Right forelimb (tissue), 1 donor: ENCODE measurements at regions not wholly inside any gene's neighbourhood (a gene's known extent, or its start where the extent isn't known, plus 50 kb on each side); places are given as distances from the start of the nearest gene placed in this dataset.

ENCODE experiments used
- DNase-seq: peaks from one replicate; pipeline ENCODE4 v3.0.0-alpha.2; 2018

DNA sequence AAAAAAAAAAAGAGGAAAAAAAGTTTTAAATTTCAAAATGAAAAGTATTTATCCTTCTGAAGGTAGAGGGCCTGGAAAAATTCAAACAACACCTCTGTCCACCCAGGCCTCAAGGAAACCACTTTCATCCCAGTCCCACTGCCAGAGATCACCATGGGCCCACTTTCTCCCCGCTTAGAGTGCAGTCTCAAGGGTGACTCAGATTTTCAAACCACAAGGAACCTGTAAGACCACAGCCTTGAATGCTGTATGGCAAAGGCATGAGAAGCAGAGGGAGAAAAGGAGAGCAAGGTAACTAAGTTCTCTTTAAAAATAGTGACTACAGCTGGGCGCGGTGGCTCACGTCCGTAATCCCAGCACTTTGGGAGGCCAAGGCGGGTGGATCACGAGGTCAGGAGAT, 87.9 kb upstream of the PACRGL start:
- DNase-seq, result no peak

DNA sequence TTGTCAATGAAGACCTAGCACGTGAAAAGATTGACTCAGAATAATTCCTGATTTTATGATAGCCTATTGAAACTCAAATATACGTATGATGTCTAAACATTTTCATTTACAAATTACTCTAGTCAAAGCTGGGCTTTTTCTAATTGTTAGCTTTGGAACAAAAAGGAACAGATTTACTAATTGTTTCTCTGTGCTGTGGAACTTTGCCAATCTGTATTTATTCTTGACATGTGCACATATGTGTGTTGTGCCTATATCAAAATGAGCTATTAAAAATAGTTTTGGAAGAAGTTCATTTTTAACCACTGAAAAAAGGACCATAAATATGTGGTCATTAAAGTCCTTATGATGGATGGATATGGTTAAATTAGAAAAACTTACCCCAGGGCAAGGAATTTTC, 85.4 kb upstream of the PACRGL start:
- DNase-seq, result no peak

DNA sequence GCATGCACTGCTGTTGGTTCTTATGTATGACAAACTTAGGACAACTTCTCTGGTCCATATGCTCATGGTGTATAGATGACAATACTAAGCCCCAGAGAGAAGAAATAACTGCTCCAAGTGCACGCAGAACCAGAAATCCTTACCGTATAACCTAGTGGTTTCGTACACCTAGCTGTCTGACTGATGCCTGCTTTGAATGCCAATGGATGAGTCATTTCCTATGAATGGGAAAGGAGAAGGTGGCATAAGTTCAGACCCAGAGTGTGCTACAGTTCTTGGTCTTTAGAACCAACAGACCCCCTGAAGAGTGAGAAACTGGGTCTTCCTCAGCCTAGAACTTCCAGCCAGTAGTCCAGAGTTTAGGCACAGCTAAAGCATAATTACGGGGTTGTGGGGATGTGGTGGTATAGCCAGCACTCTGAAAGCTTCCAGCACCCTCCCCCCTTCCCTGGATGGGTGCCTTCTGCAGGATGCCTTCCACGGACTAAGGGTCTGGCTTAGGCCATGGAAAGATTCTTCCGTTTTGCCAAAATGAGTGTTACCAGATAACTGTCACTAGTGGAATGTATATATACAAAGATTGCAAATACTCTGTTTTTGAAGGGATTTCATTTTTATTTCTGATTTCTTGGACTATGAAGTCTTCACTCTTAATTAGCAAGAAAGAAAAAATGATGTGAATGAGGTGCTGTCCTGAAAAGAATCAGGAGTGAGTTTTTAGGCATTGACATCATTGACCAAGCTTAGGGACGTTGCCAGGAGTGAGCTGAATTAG, 84.6 kb upstream of the PACRGL start:
- no peak for DNase-seq

DNA sequence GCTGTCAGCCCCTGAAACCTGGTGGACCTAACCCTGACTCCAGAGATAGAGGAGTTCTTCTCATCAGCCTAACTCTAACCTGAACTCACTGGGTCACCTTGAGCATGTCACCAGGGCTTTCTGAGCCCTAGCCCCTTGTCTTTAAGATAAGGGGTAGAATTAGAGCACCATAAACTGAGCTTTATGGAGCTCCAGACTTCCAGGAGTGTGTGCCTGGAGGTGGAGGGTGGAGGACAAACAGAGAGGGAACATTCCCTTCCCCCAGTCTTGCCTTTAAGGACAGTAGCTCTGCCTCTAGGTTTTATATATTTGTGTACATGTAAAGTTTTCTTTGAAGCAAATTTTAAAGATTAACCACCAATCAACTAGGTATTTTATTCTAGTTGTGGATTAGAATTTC, 83.9 kb upstream of the PACRGL start:
- DNase-seq, result no peak

DNA sequence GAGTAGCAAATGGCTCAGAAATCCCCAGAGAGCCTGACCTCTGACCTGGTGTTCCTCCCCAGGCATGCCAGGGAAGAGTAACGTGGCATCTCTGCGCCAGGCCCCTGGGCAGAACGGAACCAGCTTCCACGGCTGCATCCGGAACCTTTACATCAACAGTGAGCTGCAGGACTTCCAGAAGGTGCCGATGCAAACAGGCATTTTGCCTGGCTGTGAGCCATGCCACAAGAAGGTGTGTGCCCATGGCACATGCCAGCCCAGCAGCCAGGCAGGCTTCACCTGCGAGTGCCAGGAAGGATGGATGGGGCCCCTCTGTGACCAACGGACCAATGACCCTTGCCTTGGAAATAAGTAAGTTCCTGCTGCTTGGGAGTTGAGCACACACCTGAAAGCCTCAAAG, 83.4 kb upstream of the PACRGL start:
- DNase-seq, result no peak

DNA sequence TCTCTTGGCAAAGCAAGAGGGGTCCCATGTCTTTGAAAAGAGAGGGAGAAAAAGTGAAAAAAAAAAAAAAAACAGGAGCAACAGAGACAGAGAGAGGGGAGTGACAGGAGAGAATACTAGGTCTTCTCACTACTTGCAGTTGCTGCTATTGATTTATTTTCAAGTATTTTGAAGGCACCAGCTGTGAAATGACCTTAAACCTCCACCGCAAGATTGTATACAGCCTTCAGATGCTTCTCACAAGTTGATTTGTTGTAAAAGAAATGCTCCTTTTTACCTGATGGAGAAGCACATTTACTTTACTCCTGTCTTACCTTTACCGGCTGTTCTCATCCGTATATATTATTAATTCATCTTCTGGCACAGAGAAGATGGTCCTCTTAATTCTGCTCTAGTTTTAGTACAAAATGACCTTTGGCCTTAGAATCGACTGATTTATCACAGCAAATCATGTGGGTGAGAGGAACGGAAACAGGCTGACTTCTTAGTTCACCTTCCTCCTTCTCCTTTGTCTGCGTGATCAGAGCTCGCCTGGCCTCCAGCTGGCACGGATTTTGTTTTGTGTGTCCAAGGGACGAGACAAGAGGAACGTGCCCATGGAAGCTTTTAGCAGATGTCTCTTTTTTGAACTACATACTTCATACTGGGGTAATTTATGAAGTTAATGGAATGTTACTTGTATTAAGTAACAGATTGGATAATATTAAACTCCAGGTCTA, 82.4 kb upstream of the PACRGL start:
- DNase-seq, result peak; percentile 56

DNA sequence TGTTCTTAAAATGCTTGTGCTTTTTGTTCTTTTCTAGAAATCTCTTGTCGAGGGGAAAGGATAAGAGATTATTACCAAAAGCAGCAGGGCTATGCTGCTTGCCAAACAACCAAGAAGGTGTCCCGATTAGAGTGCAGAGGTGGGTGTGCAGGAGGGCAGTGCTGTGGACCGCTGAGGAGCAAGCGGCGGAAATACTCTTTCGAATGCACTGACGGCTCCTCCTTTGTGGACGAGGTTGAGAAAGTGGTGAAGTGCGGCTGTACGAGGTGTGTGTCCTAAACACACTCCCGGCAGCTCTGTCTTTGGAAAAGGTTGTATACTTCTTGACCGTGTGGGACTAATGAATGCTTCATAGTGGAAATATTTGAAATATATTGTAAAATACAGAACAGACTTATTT, 81.5 kb upstream of the PACRGL start:
- DNase-seq, result no peak

DNA sequence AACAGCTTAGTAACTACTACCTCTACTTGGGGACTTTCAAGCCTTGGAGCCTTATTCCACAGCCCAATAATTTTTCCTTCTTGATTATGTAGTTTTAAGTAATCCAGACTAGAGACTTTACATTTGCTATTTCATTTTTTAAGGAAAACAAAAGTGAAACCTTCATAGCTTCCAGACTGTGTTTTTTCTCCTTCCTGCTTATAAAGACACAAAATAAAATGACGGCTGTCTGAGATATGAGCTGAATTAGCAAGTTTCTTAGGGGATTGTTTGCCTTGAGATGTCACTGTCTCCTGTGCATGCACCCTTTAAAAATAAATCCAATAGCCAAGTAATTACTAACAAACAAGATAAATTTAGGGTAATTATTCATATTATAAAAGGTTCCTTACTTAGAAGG, 78.8 kb upstream of the PACRGL start:
- no peak for DNase-seq

DNA sequence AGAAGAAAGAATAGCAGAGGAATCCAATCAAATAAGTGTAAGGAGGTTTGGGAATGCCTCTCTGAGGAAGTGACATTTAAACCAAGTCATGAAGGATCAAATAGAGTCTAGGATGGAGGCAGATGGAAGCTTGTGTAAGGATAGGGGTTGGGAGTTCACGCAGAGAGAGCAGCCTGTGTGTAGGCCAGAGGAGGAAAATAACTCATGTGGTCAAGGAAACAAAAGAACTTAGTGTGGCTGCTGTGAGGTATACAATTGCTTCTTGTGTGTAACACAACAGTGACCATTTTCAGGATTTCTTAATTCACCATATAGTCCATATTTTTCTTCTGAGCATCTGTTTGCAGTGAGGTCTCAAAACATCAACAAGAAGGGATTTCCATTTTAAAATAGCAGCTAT, 77.6 kb upstream of the PACRGL start:
- DNase-seq, result no peak

DNA sequence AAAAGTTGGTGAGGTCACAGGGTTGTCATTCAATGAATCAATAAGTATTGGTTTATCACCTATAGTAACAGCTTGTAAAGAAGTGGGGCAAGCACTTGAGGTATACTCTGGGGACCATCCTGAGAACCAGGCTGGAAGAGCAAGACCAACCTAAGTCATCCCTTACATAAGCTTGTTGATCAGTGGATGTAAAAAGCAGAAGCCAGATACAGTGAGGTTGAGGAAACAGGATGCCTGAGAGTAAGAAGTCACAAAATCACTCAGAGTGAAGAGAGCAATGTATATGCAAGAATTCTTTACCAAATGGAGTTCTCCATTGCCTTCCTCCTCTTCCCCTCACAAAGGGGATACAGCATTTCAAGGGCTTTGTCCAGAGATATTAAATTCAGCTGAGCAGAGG, 76.3 kb upstream of the PACRGL start:
- no peak for DNase-seq

DNA sequence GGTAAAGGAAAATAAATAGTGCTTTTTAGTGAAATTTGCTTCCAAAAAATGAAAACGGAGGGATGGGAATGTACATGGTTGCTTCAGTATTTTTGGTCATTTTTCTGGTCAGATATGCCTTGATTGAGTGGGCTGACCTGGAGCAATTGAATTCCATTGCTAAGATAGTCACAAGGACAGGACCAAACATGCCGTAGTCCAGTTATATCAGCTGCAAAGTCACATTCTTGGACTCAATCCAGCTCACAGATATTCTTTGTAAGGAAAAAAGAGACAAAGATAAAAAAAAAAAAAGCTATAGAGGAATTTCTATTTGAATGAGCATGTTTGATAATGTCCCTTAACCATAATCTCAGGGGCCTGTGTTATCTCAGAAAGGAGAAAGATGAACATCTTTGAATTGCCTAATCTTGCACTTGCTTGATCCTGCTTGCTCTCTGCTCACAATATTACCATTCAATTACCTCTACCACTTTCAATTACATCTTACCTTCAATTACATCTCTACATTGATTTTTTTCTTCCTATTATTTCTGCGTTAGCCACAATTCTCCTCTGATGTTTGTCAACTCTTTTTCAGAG, 75.4 kb upstream of the PACRGL start:
- no peak for DNase-seq

DNA sequence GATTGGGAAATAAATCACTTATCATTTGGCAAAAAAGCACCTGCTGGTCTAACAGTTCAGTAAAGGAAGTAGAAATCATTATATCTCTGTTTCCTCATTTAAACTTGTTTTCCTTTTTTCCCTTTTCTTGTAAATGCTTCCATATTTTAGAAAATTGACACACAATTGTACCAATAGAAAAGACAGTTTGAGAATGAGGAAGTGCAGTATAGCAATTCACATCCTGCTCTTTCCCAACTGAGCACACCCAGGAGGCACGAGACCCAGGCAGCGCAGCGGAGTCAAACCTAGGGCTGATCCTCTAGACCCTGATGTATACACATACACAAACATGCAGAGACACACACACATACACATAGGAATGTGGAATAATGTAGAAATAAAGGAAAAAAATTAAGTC, 74.8 kb upstream of the PACRGL start:
- no peak for DNase-seq

DNA sequence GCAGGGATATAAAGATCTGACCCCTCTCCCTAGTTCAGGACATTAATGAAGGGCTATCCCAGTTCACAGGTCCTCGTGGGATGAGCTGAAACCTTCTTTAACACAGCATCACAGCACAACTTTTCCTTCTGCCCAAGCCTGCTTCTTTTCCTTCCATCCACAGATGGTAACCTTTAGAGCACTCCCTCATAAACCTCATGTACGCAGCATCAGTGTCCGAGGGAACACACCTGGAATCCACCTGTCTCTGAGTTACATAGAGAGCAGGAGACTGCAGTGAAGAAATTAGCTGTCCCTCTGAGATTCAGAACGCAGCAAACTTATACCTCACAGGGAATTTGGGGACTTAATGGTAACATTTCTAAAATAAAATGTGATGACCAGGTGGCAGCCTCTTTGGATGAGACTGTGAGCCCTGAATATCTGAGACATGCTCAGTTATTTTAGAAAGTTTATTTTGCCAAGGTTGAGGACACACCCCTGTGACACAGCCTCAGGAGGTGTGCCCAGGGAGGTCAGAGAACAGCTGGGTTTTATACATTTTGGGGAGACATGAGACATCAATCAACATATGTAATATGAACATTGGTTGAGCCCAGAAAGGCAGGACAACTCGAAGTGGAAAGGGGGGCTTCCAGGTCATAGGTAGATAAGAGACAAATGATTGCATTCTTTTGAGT, 73.8 kb upstream of the PACRGL start:
- no peak for DNase-seq

DNA sequence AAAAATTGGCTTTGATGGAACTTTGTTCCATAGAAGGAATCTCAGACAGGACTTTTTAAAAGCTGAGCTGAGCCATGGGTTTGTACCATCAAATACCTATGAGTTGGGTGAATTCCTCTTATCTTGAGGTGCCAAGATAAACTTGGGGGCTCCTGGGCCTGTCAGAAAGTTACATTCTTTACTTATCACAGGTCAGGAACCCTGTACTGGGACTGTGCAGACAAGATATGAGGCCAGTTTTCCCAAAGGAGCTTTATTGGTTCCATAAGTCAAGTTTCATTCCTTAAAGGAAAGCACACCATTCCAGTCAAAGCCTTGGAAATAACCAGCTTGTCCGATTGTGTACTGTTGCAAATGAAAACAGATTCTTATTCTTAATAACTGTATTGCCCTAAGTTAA, 72.4 kb upstream of the PACRGL start:
- DNase-seq, result no peak

DNA sequence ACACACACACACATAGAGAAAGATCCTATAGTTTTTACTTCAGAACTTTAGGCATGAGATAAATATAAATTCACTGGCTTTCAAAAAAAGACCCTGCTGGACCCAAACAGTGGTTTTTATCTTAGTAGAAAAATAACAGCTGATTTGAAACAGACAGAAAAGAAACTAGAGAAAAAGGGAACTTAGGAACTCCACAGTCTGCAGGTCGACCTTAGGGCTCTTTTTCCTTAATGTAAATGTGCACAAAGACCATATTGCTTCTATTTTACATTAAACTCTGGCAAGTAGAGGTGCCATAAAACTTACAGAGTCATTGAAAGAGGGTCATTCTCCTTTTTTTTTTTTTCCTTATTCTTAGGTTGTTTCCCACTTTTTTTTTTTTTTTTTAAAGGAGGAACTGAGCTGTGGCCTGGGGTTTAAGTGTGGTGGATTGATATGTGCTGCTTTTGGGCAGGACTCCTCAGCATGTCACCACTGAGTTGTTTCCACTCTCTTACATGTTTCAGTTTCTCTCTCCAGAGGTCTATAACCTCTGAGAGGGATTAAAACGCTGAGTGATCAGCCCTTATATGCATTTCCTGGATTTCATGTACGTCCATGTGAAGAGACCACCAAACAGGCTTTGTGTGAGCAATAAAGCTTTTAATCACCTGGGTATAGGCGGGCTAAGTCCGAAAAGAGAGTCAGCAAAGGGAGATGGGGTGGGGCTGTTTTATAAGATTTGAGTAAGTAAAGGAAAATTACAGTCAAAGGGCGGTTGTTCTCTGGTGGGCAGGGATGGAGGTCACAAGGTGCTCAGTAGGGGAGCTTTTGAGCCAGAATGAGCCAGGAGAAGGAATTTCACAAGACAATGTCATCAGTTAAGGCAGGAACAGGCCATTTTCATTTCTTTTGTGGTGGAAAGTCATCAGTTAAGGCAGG, 70.8 kb upstream of the PACRGL start:
- no peak for DNase-seq

DNA sequence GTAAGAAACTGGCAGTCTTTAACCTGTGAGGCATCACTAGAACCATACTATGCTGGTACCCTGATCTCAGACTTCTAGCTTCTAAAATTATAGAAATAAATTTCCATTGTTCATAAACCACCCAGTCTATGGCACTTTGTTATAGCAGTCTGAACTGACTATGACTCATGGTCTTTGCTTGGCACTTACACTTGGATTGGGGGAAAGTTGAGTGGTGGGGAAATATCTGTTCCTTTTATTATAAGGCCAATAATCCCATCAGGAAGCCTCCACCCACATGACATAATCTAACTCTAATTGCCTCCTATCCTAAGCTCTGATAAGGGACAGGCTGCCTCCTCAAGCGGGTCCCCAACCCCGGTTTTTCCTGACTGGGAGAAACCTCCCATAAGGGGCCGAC, 61.4 kb upstream of the PACRGL start:
- no peak for DNase-seq

DNA sequence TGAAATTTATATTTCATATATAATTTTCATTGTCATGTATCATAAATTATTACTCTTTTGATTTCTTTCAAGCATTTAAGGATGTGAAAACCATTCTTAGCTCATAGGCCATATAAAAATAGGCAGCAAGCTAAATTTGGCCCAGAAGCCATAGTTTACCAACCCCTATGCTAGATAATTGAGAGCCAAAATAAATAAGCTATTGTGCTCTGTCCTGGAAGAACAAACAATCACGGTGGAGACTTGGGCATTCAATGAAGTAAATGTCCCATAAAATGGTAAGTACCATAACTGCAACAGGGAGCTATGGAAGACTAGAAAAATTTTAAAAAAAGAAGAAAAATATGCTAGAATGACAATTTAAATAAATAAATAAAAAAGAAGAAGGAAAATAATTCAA, 60.9 kb upstream of the PACRGL start:
- no peak for DNase-seq

DNA sequence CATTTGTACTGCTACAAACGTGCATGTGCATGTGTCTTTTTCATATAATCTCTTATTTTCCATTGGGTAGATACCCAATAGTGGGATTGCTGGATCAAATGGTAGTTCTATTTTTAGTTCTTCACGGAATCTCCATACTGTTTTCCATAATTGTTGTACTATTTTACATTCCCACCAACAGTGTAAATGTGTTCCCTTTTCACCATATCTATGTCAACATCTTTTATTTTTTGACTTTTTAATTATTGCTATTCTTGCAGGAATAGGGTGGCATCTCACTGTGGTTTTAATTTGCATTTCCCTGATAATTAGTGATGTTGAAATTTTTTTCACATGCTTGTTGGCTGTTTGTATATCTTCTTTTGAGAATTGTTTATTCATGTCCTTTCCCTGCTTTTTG, 59.3 kb upstream of the PACRGL start:
- DNase-seq, result no peak

DNA sequence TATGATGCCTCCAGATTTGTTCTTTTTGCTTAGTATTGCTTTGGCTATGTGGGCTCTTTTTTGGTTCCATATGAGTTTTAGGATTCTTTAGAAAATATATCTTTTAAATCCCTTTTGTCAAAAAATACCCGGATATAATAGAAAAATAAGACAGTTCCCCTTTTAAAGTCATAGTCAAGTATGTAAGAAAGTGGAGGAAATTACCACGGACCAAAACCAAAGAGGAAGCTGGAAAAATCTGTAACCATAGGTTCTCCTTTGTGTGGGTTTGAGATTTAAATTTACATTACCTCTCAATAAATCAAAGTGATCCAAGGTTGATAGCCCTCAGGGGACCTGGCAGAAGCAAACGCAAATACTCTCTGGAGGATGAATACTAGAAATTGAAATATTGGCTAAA, 58.3 kb upstream of the PACRGL start:
- no peak for DNase-seq

DNA sequence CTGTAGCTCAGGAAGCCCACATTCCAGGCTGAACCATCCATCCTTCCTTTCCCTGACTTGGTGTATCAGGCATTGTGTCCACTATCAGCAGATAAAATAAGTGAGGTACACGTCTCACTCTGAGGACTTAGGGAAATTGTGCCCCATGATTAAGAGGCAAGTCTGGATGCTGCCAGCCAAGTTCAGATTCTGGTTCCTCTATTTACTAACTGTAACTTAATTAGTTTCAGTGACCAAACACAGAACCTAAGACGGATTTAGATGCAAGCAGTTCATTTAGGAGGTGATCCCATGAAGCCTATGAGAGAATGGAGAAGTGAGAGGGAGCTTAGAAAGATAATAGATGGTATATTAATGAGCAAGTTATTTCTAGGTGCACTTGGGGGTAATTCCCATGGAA, 56.6 kb upstream of the PACRGL start:
- DNase-seq, result no peak

DNA sequence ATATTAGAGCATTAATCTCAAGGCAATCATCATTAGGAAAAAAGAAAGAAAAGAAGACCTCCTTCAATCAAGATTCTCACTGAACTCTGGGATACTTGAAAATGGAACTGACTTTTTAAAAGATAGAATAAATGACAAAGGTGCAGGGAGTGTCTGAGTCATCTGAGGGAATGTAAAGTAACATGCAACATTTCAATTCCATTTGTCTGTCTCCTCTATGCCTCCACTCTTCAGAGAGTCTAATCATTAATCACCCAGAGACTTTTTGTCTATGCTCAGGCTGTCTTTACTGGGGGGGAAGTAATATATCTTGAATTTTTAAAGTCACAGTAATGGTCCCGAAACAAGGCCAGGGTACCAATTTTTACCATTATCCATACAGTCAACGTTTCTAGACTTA, 55.0 kb upstream of the PACRGL start:
- no peak for DNase-seq

DNA sequence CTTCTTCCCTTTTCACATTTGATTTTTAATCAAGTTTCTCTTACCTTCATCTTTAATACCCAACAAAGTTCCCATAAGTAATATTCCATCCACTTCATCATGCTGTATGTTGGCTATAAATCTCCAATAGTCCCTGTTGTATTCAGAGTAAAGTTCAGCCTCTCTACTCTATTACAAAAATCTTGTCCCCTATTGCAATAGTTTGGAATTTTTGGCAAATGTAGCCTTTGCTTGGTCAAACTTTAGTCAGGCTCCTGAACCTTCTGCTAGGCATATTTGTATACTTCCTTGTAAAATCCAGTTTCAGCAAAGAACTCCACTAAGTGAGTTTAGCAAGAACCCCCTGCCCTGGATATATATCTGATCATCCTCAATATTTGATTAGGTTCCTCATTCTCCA, 54.0 kb upstream of the PACRGL start:
- no peak for DNase-seq
